Ishikawa (cell line): ENCODE measurements at regions not wholly inside any gene's neighbourhood (a gene's known extent, or its start where the extent isn't known, plus 50 kb on each side); places are given as distances from the start of the nearest gene placed in this dataset.

Experiments
- CEBPB ChIP-seq: IDR thresholded peaks from 2 replicates; pipeline ENCODE4 v1.6.1; 2012
- CREB1 ChIP-seq: IDR thresholded peaks from 2 replicates; pipeline ENCODE4 v1.6.1; 2012; ENCODE audit warnings: low read depth
- EGR1 ChIP-seq: IDR thresholded peaks from 2 replicates; pipeline ENCODE4 v1.6.1; 2012
- EP300 ChIP-seq: IDR thresholded peaks from 2 replicates; pipeline ENCODE4 v1.6.1; 2012; ENCODE audit warnings: borderline replicate concordance
- FOXM1 ChIP-seq: IDR thresholded peaks from 2 replicates; pipeline ENCODE4 v1.6.1; 2012; ENCODE audit warnings: low read depth, borderline replicate concordance
- MAX ChIP-seq: IDR thresholded peaks from 2 replicates; pipeline ENCODE4 v1.6.1; 2012
- NFIC ChIP-seq: IDR thresholded peaks from 2 replicates; pipeline ENCODE4 v1.6.1; 2012
- RAD21 ChIP-seq: IDR thresholded peaks from 2 replicates; pipeline ENCODE4 v1.6.1; 2012; ENCODE audit warnings: low read depth
- REST ChIP-seq: IDR thresholded peaks from 2 replicates; pipeline ENCODE4 v1.6.1; 2012; ENCODE audit warnings: low read depth, mild to moderate bottlenecking
- TAF1 ChIP-seq: IDR thresholded peaks from 2 replicates; pipeline ENCODE4 v1.6.1; 2012; ENCODE audit warnings: low read depth, mild to moderate bottlenecking
- TCF12 ChIP-seq: IDR thresholded peaks from 2 replicates; pipeline ENCODE4 v1.6.1; 2012; ENCODE audit warnings: low read depth
- TEAD4 ChIP-seq: IDR thresholded peaks from 2 replicates; pipeline ENCODE4 v1.6.1; 2012
- USF1 ChIP-seq: IDR thresholded peaks from 2 replicates; pipeline ENCODE4 v1.6.1; 2012
- YY1 ChIP-seq: IDR thresholded peaks from 2 replicates; pipeline ENCODE4 v1.6.1; 2012; ENCODE audit warnings: low read depth
- ZBTB7A ChIP-seq: IDR thresholded peaks from 2 replicates; pipeline ENCODE4 v1.6.1; 2012; ENCODE audit warnings: low read depth

GRCh38 chr21:32956061-32956656 lies 69.6 kb upstream of the OLIG2 start:
- TF ChIP-seq TAF1 (no peak), CREB1 (no peak), ZBTB7A (no peak), CEBPB (no peak), USF1 (no peak), EGR1 (no peak), TEAD4 (no peak), TCF12 (no peak), EP300 (no peak), NFIC (no peak), REST (no peak), YY1 (no peak), MAX (no peak), RAD21 (no peak), FOXM1 (no peak)

DNA sequence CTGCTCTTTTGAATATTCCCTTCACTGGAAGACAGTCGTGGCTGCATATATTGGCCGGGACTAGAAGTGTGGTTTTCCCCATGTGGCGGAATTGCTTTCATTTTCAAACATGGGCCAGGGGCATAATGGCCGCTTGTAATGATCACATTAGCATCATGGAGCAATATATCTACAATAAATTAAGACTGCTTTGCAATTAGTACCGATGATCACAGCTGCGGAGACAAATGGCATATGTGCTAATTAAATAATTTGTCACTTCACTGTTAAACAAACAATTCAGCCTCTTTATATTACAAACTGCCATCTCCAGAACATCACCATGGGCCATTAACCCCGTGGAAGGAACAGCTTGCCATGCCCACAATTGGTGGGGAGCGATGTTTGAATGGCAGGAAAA lies 68.2 kb upstream of the OLIG2 start:
- TF ChIP-seq EP300 (no peak), REST (no peak), TCF12 (no peak), RAD21 (no peak), TAF1 (no peak), NFIC (no peak), CEBPB (no peak), YY1 (no peak), ZBTB7A (no peak), FOXM1 (no peak), EGR1 (no peak)

GRCh38 chr21:32958288-32959002 lies 67.3 kb upstream of the OLIG2 start:
- TF ChIP-seq RAD21 = no peak
- no peak for TF ChIP-seq REST
- no peak for TF ChIP-seq FOXM1
- TF ChIP-seq USF1 = no peak
- no peak for TF ChIP-seq TEAD4
- no peak for TF ChIP-seq ZBTB7A

- TF ChIP-seq RAD21 (no peak), CREB1 (no peak), FOXM1 (no peak), CEBPB (no peak)
Observed at GRCh38 chr21:32962268-32962667, 63.5 kb upstream of the OLIG2 start.

DNA sequence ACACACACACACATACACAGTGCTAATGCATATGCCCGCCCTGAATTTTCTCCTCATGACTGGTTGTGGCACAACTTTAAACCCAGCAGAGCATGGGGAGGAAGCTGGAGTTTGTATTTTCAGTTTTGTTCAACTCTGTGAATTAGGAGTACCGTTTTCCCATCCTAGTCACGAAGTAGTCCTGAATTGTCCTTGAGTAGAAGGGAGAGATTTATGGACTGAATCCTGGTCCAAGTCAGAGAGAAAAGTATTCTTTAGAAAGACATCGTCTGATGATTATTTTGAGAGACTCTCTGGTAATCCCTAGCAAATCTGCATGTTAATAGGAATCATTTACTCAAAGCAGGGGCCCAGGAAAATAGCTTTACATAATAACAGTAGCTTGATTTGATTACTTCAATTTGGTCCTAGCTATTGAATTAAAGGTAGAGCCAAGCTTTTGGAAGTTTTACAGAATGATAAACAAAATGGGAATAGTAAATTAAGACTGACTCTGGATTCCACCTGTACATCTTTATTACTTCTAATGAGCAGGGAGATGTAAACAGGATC lies 60.5 kb upstream of the OLIG2 start:
- TF ChIP-seq ZBTB7A = no peak
- no peak for TF ChIP-seq EGR1
- TF ChIP-seq TAF1 = no peak
- TF ChIP-seq EP300 = no peak
- no peak for TF ChIP-seq CREB1
- no peak for TF ChIP-seq NFIC
- TF ChIP-seq MAX = no peak
- TF ChIP-seq TCF12 = no peak
- TF ChIP-seq TEAD4 = no peak
- no peak for TF ChIP-seq USF1
- TF ChIP-seq RAD21 = no peak
- no peak for TF ChIP-seq FOXM1
- no peak for TF ChIP-seq REST
- TF ChIP-seq YY1 = no peak
- no peak for TF ChIP-seq CEBPB
